ENCODE measurements at regions not wholly inside any gene's neighbourhood (a gene's known extent, or its start where the extent isn't known, plus 50 kb on each side); places are given as distances from the start of the nearest gene placed in this dataset.

DNA sequence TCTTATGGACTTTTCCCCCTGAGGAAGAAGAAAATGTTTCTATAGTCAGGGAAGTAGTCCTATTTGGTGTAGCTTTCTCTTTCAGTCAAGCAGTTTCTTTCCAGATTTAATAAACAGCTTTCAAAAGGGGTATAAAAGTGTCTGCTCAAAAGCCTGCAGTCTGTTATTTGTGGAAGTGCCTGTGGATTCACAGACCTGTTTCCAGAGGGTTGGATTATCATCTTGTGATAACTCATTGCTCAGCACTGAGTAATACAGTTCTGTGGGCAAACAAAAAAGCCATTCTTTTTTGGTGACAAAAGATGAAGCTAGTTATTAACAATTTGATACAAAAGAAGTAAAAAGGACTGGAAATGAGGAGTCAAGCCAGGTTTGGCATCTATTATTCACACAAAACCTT, 358.2 kb upstream of the ID4 start:
- no peak for TF ChIP-seq POU2F2 (IDR thresholded peaks at IDR 0.05; ENCODE audit: low read depth, low read length)
- TF ChIP-seq POLR2AphosphoS5 (IDR thresholded peaks at IDR 0.05; ENCODE audit: low read depth, low read length): no peak
- no peak for TF ChIP-seq POLR2A (IDR thresholded peaks at IDR 0.05; ENCODE audit: low read depth, low read length)
- no peak for TF ChIP-seq PAX5 (IDR thresholded peaks at IDR 0.05; ENCODE audit: insufficient read depth, low read length, severe bottlenecking)
- no peak for TF ChIP-seq SPI1 (IDR thresholded peaks at IDR 0.05; ENCODE audit: low read depth, low read length)
- no peak for TF ChIP-seq TAF1 (IDR thresholded peaks at IDR 0.05; ENCODE audit: low read depth, low read length)
- FAIRE-seq: no peak
- DNase-seq (ENCODE audit: insufficient read length, low spot score): no peak

DNA sequence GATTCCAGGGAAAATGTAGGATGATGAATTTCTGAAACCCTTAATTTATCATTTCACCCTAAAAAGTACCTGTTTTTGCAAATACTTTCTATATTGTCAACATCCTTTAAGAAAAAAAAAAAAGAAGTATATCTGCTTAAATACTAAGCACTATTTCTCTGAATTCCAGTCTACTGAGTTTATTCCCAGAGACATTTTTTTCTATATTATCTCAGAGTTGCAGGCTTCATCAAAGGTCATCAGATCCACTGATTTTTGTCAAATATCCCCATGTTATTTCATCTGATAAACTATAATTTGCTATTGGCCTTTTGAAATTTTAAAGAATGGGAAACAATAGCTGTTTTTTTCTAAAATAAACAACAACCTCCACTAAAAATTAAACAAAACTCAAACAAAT, 357.6 kb upstream of the ID4 start:
- no peak for FAIRE-seq

DNA sequence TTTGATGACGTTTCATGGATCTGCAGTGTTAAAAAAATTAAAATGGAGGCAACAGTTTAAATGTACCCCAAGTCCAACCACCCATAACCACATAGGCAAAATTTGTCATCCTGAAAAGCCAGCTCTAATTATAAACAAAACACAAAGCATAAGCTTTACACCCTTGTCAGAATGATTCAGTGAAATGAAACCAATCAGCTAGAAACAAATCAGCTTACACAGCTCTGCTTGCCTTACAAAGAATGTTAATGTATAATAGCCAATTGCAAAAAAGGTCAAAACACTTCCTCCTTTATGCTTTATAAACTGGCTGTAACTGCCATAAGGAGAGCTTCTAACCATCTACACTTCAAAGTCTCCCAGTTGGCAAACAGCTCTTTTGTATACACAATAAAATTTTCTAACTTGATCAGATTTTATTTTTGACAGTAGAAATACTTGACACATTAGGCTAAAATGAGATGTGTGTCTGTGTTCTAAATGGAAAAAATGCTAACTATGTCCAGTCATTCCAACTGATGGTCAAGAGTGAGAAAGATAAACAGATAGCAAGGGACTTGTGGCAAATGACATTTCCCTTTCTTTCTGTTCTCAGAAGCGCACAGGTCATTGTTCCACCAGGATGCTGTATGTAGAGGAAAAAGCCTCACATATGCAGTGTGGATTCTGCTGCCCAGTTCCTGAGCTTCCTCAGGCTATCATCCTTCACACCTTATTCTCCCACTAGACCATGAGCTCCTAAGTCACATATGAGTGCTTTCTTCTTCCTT, 344.3 kb upstream of the ID4 start:
- TF ChIP-seq POU2F2 (IDR thresholded peaks at IDR 0.05; ENCODE audit: low read depth, low read length) (no peak), POLR2AphosphoS5 (IDR thresholded peaks at IDR 0.05; ENCODE audit: low read depth, low read length) (no peak), SPI1 (IDR thresholded peaks at IDR 0.05; ENCODE audit: low read depth, low read length) (no peak), POLR2A (IDR thresholded peaks at IDR 0.05; ENCODE audit: low read depth, low read length) (no peak), PAX5 (IDR thresholded peaks at IDR 0.05; ENCODE audit: insufficient read depth, low read length, severe bottlenecking) (no peak), TAF1 (IDR thresholded peaks at IDR 0.05; ENCODE audit: low read depth, low read length) (no peak)
- FAIRE-seq (no peak), DNase-seq (ENCODE audit: insufficient read length, low spot score) (no peak)

More for the DNA sequence above, 357.6 kb upstream of the ID4 start:
- no peak for TF ChIP-seq SPI1 (IDR thresholded peaks at IDR 0.05; ENCODE audit: low read depth, low read length)
- TF ChIP-seq PAX5 (IDR thresholded peaks at IDR 0.05; ENCODE audit: insufficient read depth, low read length, severe bottlenecking): no peak
- TF ChIP-seq POLR2AphosphoS5 (IDR thresholded peaks at IDR 0.05; ENCODE audit: low read depth, low read length): no peak
- TF ChIP-seq TAF1 (IDR thresholded peaks at IDR 0.05; ENCODE audit: low read depth, low read length): no peak
- no peak for TF ChIP-seq POU2F2 (IDR thresholded peaks at IDR 0.05; ENCODE audit: low read depth, low read length)
- no peak for TF ChIP-seq POLR2A (IDR thresholded peaks at IDR 0.05; ENCODE audit: low read depth, low read length)
- no peak for DNase-seq (ENCODE audit: insufficient read length, low spot score)

DNA sequence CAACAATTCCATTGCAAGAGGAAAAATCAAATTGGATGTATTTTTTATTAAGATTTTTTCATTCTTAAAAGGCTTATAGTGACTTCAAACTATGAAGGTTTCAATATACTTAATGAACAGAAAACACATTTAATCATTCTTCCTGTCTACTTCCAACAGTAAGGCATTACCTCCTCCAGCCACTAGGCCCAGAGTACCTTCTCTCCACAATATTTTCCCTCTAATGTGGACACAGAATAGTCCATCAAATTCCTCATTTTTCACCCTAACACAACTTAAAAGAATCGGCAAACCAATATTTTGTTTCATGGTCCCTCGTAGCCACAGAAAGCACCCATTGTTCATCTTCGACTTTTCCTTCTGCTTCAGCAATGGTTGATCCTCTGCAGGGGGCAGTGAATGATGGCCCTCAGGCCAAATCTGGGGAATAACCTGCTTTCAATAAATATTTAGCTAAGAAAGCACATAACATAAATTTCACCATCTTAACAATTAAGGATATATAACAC, 335.4 kb upstream of the ID4 start:
- TF ChIP-seq POLR2A (IDR thresholded peaks at IDR 0.05; ENCODE audit: low read depth, low read length) (no peak), POU2F2 (IDR thresholded peaks at IDR 0.05; ENCODE audit: low read depth, low read length) (no peak), POLR2AphosphoS5 (IDR thresholded peaks at IDR 0.05; ENCODE audit: low read depth, low read length) (no peak), TAF1 (IDR thresholded peaks at IDR 0.05; ENCODE audit: low read depth, low read length) (no peak), PAX5 (IDR thresholded peaks at IDR 0.05; ENCODE audit: insufficient read depth, low read length, severe bottlenecking) (no peak), SPI1 (IDR thresholded peaks at IDR 0.05; ENCODE audit: low read depth, low read length) (no peak)
- no peak for FAIRE-seq
- no peak for DNase-seq (ENCODE audit: insufficient read length, low spot score)

DNA sequence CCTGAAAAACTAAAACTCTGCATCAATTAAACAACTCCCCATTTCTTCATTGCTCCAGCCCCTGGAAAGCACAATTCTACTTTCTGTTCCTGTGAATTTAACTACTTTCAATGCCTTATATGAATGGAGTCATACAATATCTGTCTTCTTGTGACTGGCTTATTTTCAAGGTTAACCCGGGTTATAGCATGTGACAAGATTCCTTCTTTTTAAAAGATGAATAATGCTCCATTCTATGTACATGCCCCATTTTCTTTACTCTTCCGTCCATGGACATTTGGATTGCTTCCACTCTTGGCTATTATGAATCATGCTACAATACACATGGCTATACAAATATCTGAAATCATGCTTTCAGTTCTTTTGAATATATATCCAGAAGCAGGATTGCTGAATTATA, 334.9 kb upstream of the ID4 start:
- TF ChIP-seq POU2F2 (IDR thresholded peaks at IDR 0.05; ENCODE audit: low read depth, low read length) (no peak), POLR2A (IDR thresholded peaks at IDR 0.05; ENCODE audit: low read depth, low read length) (no peak), PAX5 (IDR thresholded peaks at IDR 0.05; ENCODE audit: insufficient read depth, low read length, severe bottlenecking) (no peak), TAF1 (IDR thresholded peaks at IDR 0.05; ENCODE audit: low read depth, low read length) (no peak), POLR2AphosphoS5 (IDR thresholded peaks at IDR 0.05; ENCODE audit: low read depth, low read length) (no peak), SPI1 (IDR thresholded peaks at IDR 0.05; ENCODE audit: low read depth, low read length) (no peak)
- FAIRE-seq: no peak
- no peak for DNase-seq (ENCODE audit: insufficient read length, low spot score)

DNA sequence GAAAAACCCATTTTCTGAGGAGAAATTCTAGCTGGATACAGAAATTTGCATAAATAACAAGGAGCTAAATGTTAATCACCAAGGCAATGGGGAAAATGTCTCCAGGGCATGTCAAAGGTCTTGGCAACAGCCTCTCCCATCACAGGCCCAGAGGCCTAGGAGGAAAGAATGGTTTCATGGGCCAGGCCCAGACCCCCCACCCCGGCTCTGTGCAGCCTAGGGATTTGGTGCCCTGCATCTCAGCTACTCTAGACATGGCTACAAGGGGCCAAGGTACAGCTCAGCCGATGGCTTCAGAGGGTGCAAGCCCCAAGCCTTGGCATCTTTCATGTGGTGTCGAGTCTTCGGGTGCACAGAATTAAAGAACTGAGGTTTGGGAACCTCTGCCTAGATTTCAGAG, 321.2 kb upstream of the ID4 start:
- no peak for DNase-seq (ENCODE audit: insufficient read length, low spot score)
- no peak for FAIRE-seq
- no peak for TF ChIP-seq TAF1 (IDR thresholded peaks at IDR 0.05; ENCODE audit: low read depth, low read length)
- TF ChIP-seq POLR2A (IDR thresholded peaks at IDR 0.05; ENCODE audit: low read depth, low read length): no peak
- TF ChIP-seq PAX5 (IDR thresholded peaks at IDR 0.05; ENCODE audit: insufficient read depth, low read length, severe bottlenecking): no peak
- no peak for TF ChIP-seq POU2F2 (IDR thresholded peaks at IDR 0.05; ENCODE audit: low read depth, low read length)
- TF ChIP-seq SPI1 (IDR thresholded peaks at IDR 0.05; ENCODE audit: low read depth, low read length): no peak
- no peak for TF ChIP-seq POLR2AphosphoS5 (IDR thresholded peaks at IDR 0.05; ENCODE audit: low read depth, low read length)

DNA sequence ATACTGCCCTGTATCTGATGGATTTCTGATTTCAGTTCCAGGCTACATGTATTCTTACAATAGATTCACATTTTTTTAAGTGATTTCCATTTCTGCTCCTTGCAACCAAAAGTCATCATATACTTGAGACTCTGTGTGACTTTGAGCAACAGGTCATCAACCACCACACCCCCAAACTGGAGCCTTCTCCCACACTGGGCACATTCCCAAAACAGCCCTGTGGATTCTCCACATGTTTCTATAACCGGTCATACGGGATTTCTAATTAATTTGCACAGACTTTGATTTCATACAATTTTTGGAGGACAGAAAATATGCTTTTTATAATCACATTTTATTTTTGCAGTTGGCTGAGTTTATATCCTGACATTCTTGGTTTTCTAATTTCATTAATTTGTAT, 317.2 kb upstream of the ID4 start:
- no peak for FAIRE-seq
- DNase-seq (ENCODE audit: insufficient read length, low spot score): no peak
- TF ChIP-seq SPI1 (IDR thresholded peaks at IDR 0.05; ENCODE audit: low read depth, low read length) (no peak), POU2F2 (IDR thresholded peaks at IDR 0.05; ENCODE audit: low read depth, low read length) (no peak), TAF1 (IDR thresholded peaks at IDR 0.05; ENCODE audit: low read depth, low read length) (no peak), POLR2A (IDR thresholded peaks at IDR 0.05; ENCODE audit: low read depth, low read length) (no peak), PAX5 (IDR thresholded peaks at IDR 0.05; ENCODE audit: insufficient read depth, low read length, severe bottlenecking) (no peak), POLR2AphosphoS5 (IDR thresholded peaks at IDR 0.05; ENCODE audit: low read depth, low read length) (no peak)

DNA sequence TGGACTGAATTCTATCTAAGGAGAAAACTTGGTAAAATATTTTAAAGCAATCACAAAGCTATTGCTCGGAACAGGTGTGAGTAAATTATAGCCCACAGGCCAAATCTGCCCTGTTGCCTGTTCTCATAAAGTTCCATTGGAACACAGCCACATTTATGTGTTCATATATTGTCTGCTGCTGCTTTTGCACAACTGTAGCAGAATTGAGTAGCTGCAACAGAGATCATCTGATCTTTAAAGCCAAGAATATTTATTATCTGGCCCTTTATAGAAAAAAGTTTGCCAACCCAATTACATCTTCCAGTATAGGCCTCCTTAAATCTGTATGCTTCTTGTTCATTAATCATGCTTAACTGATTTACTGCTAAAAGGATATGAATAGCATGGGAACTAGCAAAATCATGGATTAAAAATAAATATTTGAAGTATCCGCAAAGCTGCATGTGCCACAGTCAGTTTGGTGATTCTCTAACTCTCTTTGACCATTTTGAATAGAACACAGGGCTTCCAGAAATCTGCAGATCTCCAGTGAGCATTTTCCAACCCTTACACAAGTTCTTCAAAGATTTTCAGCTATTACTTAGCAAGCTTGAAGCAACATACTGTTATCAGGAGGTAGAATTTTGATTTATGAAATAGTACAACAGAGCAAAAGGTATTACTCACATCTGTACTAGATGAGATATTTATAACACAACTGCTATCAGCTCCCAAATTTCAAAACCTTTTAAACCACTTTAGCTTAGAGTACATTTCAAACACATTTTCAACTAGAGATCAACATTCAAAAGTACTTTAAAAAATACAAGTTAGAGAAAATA, 312.6 kb upstream of the ID4 start:
- FAIRE-seq (no peak), DNase-seq (ENCODE audit: insufficient read length, low spot score) (no peak)
- TF ChIP-seq POLR2A (IDR thresholded peaks at IDR 0.05; ENCODE audit: low read depth, low read length) (no peak), TAF1 (IDR thresholded peaks at IDR 0.05; ENCODE audit: low read depth, low read length) (no peak), POU2F2 (IDR thresholded peaks at IDR 0.05; ENCODE audit: low read depth, low read length) (no peak), SPI1 (IDR thresholded peaks at IDR 0.05; ENCODE audit: low read depth, low read length) (no peak), POLR2AphosphoS5 (IDR thresholded peaks at IDR 0.05; ENCODE audit: low read depth, low read length) (no peak), PAX5 (IDR thresholded peaks at IDR 0.05; ENCODE audit: insufficient read depth, low read length, severe bottlenecking) (no peak)

DNA sequence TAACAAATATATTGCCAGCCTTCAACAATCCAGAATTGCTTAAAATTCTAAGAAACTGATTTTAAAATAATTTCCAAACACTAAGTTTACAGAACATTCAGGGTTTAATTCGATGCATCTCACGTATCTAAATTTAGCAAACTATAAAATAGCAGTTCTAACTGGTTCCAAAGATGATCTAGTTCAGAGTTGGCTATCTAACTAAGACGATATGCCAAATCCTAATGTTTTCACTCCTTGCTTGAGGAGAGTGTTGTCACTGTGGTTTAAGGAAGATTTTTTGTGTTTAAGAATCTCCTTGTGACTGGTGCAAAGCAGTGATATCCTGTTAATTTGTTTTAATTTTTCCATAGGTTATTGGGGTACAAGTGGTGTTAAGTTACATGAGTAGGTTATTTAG, 311.5 kb upstream of the ID4 start:
- no peak for DNase-seq (ENCODE audit: insufficient read length, low spot score)
- TF ChIP-seq POLR2AphosphoS5 (IDR thresholded peaks at IDR 0.05; ENCODE audit: low read depth, low read length): no peak
- TF ChIP-seq TAF1 (IDR thresholded peaks at IDR 0.05; ENCODE audit: low read depth, low read length): no peak
- TF ChIP-seq POU2F2 (IDR thresholded peaks at IDR 0.05; ENCODE audit: low read depth, low read length): no peak
- TF ChIP-seq POLR2A (IDR thresholded peaks at IDR 0.05; ENCODE audit: low read depth, low read length): no peak
- TF ChIP-seq SPI1 (IDR thresholded peaks at IDR 0.05; ENCODE audit: low read depth, low read length): no peak
- TF ChIP-seq PAX5 (IDR thresholded peaks at IDR 0.05; ENCODE audit: insufficient read depth, low read length, severe bottlenecking): no peak
- no peak for FAIRE-seq
